RWPE2 (cell line): ENCODE measurements at regions not wholly inside any gene's neighbourhood (a gene's known extent, or its start where the extent isn't known, plus 50 kb on each side); places are given as distances from the start of the nearest gene placed in this dataset.
A peak's percentile ranks its signal among the peaks of the same experiment; 100 is the strongest.

ENCODE experiments used
- ATAC-seq: fragments of 200-7000 bp; cut with Tn5 transposase; 3 replicates; pipeline ENCODE4 v1.9.1; 2021; ENCODE audit warnings: low read depth
- DNase-seq: peaks from one replicate; pipeline ENCODE4 v3.0.0-alpha.2; 2020; ENCODE audit warnings: low spot score
- H3K27ac ChIP-seq: fragments of 450-650 bp; 2 replicates; pipeline ENCODE4 v1.5.1; 2017; ENCODE audit warnings: mild to moderate bottlenecking; ENCODE audit not compliant: poor library complexity, severe bottlenecking
- H3K27me3 ChIP-seq: fragments of 250-450 bp; sonication (Bioruptor Pico); 2 replicates; pipeline ENCODE4 v1.5.1; 2021; ENCODE audit warnings: mild to moderate bottlenecking, moderate library complexity; ENCODE audit not compliant: insufficient read depth, poor library complexity, severe bottlenecking
- H3K36me3 ChIP-seq: fragments of 250-450 bp; sonication (Bioruptor Pico); 2 replicates; pipeline ENCODE4 v1.5.1; 2020; ENCODE audit warnings: low read depth, mild to moderate bottlenecking, moderate library complexity
- H3K4me1 ChIP-seq: fragments of 250-450 bp; sonication (Bioruptor Pico); 2 replicates; pipeline ENCODE4 v1.5.1; 2021; ENCODE audit warnings: mild to moderate bottlenecking, moderate library complexity; ENCODE audit not compliant: insufficient read depth, poor library complexity, severe bottlenecking
- H3K4me3 ChIP-seq: fragments of 250-450 bp; sonication (Bioruptor Pico); 2 replicates; pipeline ENCODE4 v1.5.1; 2021; ENCODE audit warnings: mild to moderate bottlenecking, moderate library complexity; ENCODE audit not compliant: severe bottlenecking
- H3K9me3 ChIP-seq: fragments of 250-450 bp; sonication (Bioruptor Pico); 2 replicates; pipeline ENCODE4 v1.5.1; 2021; ENCODE audit warnings: mild to moderate bottlenecking, moderate library complexity; ENCODE audit not compliant: severe bottlenecking
- TF ChIP-seq, protein P1 (sequence below): fragments of 450-650 bp; IDR thresholded peaks from one replicate; pipeline ENCODE4 v1.5.1; 2017; ENCODE audit warnings: mild to moderate bottlenecking, moderate library complexity; ENCODE audit not compliant: poor library complexity, severe bottlenecking

DNA sequence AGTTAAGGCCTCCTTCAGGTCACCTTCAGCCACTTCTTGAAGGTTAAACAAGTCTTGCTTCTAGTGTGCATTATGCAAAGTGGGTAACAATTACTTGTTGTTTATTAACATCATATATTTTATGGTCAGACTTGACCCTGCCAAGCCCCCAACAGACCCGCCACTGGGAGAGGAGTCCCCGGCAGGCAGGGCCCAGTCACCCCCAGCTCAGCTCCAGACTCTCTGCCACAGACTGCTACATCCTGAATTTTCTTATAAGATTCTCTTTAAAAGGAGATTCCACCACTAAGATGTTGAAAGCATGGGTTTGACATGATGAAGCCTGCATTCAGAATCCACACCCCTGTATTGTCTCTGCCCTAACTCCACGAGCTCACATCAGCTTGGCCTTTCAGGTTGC lies 174.3 kb upstream of the ARL4C start:
- TF ChIP-seq, protein P1, sequence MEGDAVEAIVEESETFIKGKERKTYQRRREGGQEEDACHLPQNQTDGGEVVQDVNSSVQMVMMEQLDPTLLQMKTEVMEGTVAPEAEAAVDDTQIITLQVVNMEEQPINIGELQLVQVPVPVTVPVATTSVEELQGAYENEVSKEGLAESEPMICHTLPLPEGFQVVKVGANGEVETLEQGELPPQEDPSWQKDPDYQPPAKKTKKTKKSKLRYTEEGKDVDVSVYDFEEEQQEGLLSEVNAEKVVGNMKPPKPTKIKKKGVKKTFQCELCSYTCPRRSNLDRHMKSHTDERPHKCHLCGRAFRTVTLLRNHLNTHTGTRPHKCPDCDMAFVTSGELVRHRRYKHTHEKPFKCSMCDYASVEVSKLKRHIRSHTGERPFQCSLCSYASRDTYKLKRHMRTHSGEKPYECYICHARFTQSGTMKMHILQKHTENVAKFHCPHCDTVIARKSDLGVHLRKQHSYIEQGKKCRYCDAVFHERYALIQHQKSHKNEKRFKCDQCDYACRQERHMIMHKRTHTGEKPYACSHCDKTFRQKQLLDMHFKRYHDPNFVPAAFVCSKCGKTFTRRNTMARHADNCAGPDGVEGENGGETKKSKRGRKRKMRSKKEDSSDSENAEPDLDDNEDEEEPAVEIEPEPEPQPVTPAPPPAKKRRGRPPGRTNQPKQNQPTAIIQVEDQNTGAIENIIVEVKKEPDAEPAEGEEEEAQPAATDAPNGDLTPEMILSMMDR, result no peak
- H3K4me1 ChIP-seq, result peaks cover 32% of the 10 kb centered on the region
- peaks cover 3% of the 10 kb centered on the region for H3K9me3 ChIP-seq
- H3K27ac ChIP-seq, result no peak overlapping the region
- no peaks in the 10 kb centered on the region for H3K27me3 ChIP-seq
- ATAC-seq, result no peak
- no peaks in the 10 kb centered on the region for H3K36me3 ChIP-seq
- DNase-seq, result no peak
- no peak overlapping the region for H3K4me3 ChIP-seq

DNA sequence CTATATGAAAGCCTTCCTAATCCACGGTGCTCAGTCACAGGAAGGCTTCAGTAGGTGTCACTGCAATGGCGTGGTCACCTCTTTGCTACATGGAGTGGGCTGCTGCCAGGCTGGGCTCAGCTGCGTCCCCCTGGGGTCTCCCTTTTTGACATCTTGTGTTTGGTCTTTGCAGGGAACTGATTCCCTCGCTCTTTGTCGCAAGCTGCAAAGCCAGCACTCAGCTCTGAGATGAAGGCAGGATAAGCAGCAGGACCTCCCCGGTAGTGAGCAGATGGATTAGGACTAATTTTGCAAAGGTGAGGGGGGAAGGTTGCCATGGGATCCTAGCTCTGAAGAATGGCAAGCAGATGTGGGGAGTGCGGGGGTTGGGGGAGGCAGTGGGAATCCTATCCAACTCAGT lies 173.9 kb upstream of the ARL4C start:
- Histone ChIP-seq H3K9me3 (peaks cover 3% of the 10 kb centered on the region), H3K27me3 (no peaks in the 10 kb centered on the region), H3K27ac (no peak overlapping the region), H3K36me3 (no peaks in the 10 kb centered on the region), H3K4me3 (no peak overlapping the region), H3K4me1 (peaks cover 28% of the 10 kb centered on the region)
- ATAC-seq (no peak), DNase-seq (no peak)
- TF ChIP-seq, protein P1, result no peak

DNA sequence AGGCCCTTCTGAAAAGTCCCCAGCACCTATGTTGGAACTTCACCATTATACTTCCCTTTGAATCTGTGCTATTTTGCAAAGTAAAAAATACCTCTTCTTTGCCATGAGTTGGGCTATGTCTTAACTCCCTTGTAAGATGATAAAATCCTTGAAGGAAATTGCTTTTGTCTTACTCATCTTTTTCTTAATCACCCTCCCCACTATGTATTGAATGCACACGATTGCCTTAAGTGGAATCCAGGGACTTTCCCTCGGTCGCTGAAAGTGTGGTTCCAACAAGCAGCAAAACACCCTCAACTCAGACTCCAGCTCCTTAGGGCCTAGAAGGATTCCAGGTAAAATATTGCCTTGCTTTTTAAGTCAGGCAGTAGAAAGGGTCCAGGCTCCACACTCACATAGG lies 173.2 kb upstream of the ARL4C start:
- Histone ChIP-seq H3K27me3 (no peaks in the 10 kb centered on the region), H3K27ac (peak overlapping the region; percentile 37), H3K36me3 (no peaks in the 10 kb centered on the region), H3K9me3 (peaks cover 3% of the 10 kb centered on the region), H3K4me1 (peaks cover 21% of the 10 kb centered on the region), H3K4me3 (no peak overlapping the region)
- TF ChIP-seq, protein P1, result no peak
- ATAC-seq, result peak; percentile 94
- DNase-seq, result no peak

DNA sequence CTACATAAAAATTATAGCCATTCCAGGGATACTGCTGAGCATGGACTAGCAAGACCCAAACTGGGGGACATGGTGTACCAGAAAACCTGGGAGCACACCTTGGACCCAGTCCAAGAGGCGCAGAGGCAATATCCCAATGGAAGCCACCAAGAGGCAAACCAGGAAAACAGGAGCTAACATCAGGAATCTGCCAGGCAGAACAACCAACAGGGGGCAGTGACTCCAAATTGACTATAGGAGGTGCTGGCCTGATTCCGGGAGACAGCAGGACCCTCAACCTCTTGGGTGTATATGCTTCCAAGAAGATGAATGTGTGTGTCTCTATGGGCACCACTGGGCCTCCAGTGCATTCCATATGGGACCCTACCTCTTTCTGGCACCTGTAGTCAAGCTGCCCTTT lies 172.7 kb upstream of the ARL4C start:
- H3K27ac ChIP-seq, result peak overlapping the region; percentile 37
- H3K4me3 ChIP-seq, result no peak overlapping the region
- no peak for DNase-seq
- H3K36me3 ChIP-seq, result no peaks in the 10 kb centered on the region
- no peaks in the 10 kb centered on the region for H3K27me3 ChIP-seq
- H3K9me3 ChIP-seq, result peaks cover 3% of the 10 kb centered on the region
- ATAC-seq, result no peak
- peaks cover 16% of the 10 kb centered on the region for H3K4me1 ChIP-seq
- TF ChIP-seq, protein P1, result no peak

DNA sequence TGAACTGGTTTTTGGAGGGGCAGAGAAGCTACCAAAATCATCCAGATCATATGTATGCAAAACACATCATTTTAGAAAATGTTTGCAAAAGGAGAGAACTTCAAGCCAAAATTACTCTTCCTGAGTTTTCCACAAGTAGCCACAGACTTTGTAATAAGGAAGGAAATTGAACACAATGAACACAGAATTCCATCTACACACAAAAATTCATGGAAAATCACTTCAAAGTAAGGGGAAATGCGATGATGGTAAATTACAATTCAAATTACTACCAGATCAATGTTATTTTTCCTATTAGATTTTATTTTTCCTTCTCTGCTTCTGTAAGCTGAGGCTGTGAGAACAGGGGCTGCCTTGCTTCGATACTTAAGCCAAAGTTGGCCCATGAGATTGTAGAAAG lies 172.1 kb upstream of the ARL4C start:
- H3K4me1 ChIP-seq, result peaks cover 13% of the 10 kb centered on the region
- H3K9me3 ChIP-seq, result peaks cover 3% of the 10 kb centered on the region
- H3K27ac ChIP-seq, result no peak overlapping the region
- H3K4me3 ChIP-seq, result no peak overlapping the region
- no peak for ATAC-seq
- no peaks in the 10 kb centered on the region for H3K27me3 ChIP-seq
- DNase-seq, result no peak
- TF ChIP-seq, protein P1, result no peak
- H3K36me3 ChIP-seq, result no peaks in the 10 kb centered on the region
